ENCODE measurements at regions not wholly inside any gene's neighbourhood (a gene's known extent, or its start where the extent isn't known, plus 50 kb on each side); places are given as distances from the start of the nearest gene placed in this dataset.

GRCh38 chr2:45248214-45248613, 239.0 kb upstream of the SIX2 start:
- DNase-seq = no peak

GRCh38 chr2:45244928-45245327, 235.7 kb upstream of the SIX2 start:
- no peak for DNase-seq

- no peak for DNase-seq
These were observed 233.0 kb upstream of the SIX2 start for GRCh38 chr2:45242161-45242741.

GRCh38 chr2:45241061-45241561, 231.9 kb upstream of the SIX2 start:
- no peak for DNase-seq

GRCh38 chr2:45237850-45238542, 228.7 kb upstream of the SIX2 start:
- no peak for DNase-seq

- DNase-seq = no peak
These were observed 227.9 kb upstream of the SIX2 start for GRCh38 chr2:45237128-45237527.

- no peak for DNase-seq
These were observed 227.0 kb upstream of the SIX2 start for GRCh38 chr2:45236268-45236667.

GRCh38 chr2:45233301-45233700, 224.0 kb upstream of the SIX2 start:
- no peak for DNase-seq

- DNase-seq = no peak
These were observed 223.6 kb upstream of the SIX2 start for GRCh38 chr2:45232818-45233217.

GRCh38 chr2:45229411-45229810, 220.2 kb upstream of the SIX2 start:
- no peak for DNase-seq

- DNase-seq = no peak
These were observed 218.1 kb upstream of the SIX2 start for GRCh38 chr2:45227347-45227746.

GRCh38 chr2:45224993-45225380, 215.7 kb upstream of the SIX2 start:
- DNase-seq = no peak

GRCh38 chr2:45224321-45224992, 215.2 kb upstream of the SIX2 start:
- no peak for DNase-seq

GRCh38 chr2:45223531-45223930, 214.3 kb upstream of the SIX2 start:
- no peak for DNase-seq

- no peak for DNase-seq
These were observed 211.0 kb upstream of the SIX2 start for GRCh38 chr2:45220227-45220626.

GRCh38 chr2:45218931-45219339, 209.7 kb upstream of the SIX2 start:
- DNase-seq = no peak

GRCh38 chr2:45218297-45218696, 209.0 kb upstream of the SIX2 start:
- no peak for DNase-seq

GRCh38 chr2:45216118-45216517, 206.9 kb upstream of the SIX2 start:
- no peak for DNase-seq

- DNase-seq = no peak
These were observed 205.3 kb upstream of the SIX2 start for GRCh38 chr2:45214550-45214949.

GRCh38 chr2:45212953-45213635, 203.8 kb upstream of the SIX2 start:
- DNase-seq = no peak

- DNase-seq = no peak
These were observed 202.4 kb upstream of the SIX2 start for GRCh38 chr2:45211636-45212035.

- no peak for DNase-seq
These were observed 201.4 kb upstream of the SIX2 start for GRCh38 chr2:45210462-45211195.

GRCh38 chr2:45209875-45210274, 200.6 kb upstream of the SIX2 start:
- DNase-seq = no peak

Measured in NCI-H526 (cell line).